Stimulated activated naive CD8-positive, alpha-beta T cell treated with anti-CD3 and anti-CD28 coated beads, Interleukin-15, Interleukin-2, amounts not matched to agents 100 ng/mL and 50 ng/mL, for 24 hours (primary cell): ENCODE measurements at regions not wholly inside any gene's neighbourhood (a gene's known extent, or its start where the extent isn't known, plus 50 kb on each side); places are given as distances from the start of the nearest gene placed in this dataset.

Source experiments
- H3K27ac Mint-ChIP-seq: one replicate; pipeline ENCODE4 v1.8.0; 2021; ENCODE audit warnings: mild to moderate bottlenecking, mixed read lengths
- H3K27me3 Mint-ChIP-seq: one replicate; pipeline ENCODE4 v1.8.0; 2021; ENCODE audit warnings: mixed read lengths
- H3K36me3 Mint-ChIP-seq: one replicate; pipeline ENCODE4 v1.8.0; 2021; ENCODE audit warnings: low read depth, mixed read lengths
- H3K4me1 Mint-ChIP-seq: one replicate; pipeline ENCODE4 v1.8.0; 2021; ENCODE audit warnings: low read depth, mixed read lengths
- H3K4me3 Mint-ChIP-seq: one replicate; pipeline ENCODE4 v1.8.0; 2021; ENCODE audit warnings: mild to moderate bottlenecking, mixed read lengths
- H3K9me3 Mint-ChIP-seq: one replicate; pipeline ENCODE4 v1.8.0; 2021; ENCODE audit warnings: mixed read lengths

DNA sequence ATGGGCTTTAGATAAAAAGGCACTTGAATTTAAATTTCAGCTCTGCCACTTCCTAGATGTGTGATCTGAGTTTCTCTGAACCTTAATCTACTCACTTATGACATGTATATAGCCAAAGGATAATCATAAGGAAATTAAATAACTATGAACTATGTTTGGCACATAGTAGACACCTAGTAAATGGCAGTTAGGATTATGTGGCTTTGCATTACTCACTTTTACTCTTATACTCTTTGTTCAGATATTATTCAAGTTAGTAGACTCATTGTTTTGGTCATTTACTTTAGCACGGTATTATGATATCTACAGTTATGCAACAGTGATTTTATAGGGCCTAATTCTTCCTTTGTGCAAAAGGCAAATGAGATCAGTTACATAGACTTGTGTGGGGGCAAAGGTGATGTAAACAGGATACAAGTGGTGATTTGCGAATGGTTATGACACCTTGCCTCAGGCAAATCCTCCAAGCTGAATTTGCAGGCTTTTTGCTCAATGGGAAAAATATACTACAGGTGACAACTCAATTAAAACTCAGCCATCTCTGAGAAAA lies 297.2 kb upstream of the PBX1 start:
- Mint-ChIP-seq H3K9me3 (peaks cover 3% of the 10 kb centered on the region), H3K27ac (no peak overlapping the region), H3K27me3 (no peaks in the 10 kb centered on the region), H3K4me3 (no peak overlapping the region), H3K4me1 (no peaks in the 10 kb centered on the region), H3K36me3 (no peaks in the 10 kb centered on the region)

DNA sequence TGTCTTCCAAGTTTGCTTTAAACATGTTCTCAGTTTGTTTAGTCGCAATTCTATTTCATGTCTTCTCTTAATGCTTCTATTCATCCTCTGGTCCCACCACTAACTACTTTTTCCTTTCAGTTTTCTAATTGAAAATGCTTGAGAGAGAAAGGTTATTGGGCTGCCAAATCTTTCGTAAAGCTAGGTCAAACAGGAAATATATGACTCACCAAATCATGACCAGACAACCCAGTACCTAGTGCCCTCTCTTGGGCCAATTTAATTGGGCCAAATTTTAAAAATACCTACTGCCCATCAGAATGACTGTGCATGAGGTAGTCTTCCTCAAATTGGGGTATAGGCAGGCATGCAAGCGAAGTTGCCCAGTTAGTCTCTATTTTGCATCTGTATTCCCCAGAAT lies 295.4 kb upstream of the PBX1 start:
- Mint-ChIP-seq H3K4me3 (no peak overlapping the region), H3K27me3 (no peaks in the 10 kb centered on the region), H3K36me3 (no peaks in the 10 kb centered on the region), H3K4me1 (no peaks in the 10 kb centered on the region), H3K9me3 (peaks cover 2% of the 10 kb centered on the region), H3K27ac (no peak overlapping the region)

DNA sequence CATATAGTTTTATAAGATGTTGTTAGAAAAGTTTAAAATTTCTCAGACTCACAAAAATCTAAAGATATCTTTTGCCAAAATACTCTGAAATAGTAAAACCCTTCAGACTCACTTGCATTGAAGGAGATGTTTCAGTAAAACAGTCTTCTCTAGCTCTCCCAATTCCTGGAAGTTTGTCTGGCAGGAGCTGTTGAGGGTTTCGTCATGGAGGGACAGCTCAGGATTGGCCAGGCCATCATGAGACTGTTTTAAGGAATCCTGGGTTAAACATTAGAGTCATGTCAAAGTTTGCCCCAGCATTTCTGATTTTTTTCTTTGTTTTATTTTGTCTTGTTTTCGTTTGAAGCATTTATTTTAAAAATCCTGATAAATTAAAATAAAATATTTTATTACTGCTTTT lies 293.8 kb upstream of the PBX1 start:
- no peaks in the 10 kb centered on the region for H3K36me3 Mint-ChIP-seq
- H3K27ac Mint-ChIP-seq = no peak overlapping the region
- no peaks in the 10 kb centered on the region for H3K27me3 Mint-ChIP-seq
- no peak overlapping the region for H3K4me3 Mint-ChIP-seq
- H3K4me1 Mint-ChIP-seq = no peaks in the 10 kb centered on the region
- no peaks in the 10 kb centered on the region for H3K9me3 Mint-ChIP-seq

DNA sequence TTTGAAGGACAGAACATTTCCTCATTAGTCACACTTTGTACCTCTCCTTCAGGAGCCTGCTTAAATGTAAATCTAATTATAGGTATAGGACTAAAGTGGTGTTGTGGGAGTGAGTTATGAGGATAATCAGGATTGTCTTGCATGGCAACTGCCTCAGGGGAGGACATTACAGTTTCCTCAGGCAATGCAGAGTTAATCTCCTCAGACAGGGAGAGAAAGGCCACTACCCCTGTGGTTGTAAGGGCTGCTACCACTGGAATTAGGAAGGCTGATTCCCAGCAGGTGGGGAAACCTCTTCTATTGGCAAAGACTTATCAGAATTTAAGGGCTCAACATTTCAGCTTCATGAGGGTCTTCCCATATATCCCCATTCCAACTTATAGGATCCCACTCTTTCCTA lies 286.8 kb upstream of the PBX1 start:
- Mint-ChIP-seq H3K27me3 (no peaks in the 10 kb centered on the region), H3K9me3 (peaks cover 4% of the 10 kb centered on the region), H3K4me3 (no peak overlapping the region), H3K27ac (no peak overlapping the region), H3K4me1 (no peaks in the 10 kb centered on the region), H3K36me3 (no peaks in the 10 kb centered on the region)

DNA sequence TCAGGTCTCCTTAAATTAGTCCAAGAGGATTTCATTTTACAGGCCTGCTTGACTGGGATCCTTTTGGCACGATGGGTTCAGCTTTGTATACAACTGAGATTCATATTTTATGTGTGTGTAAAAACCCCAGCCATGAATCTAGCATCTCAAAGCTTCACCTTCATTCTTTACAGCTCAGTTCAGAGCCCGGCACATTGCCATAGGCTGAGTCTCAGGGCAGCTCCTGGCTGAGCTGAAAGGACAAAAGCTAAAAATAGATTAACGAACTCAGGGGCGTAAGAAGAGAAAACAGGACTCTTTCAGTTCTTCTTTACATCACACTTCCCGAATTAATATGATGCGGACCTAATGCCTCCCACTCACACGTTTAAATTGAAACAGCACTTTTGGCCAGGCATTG lies 262.8 kb upstream of the PBX1 start:
- Mint-ChIP-seq H3K9me3 (peaks cover 8% of the 10 kb centered on the region), H3K36me3 (no peaks in the 10 kb centered on the region), H3K27ac (no peak overlapping the region), H3K4me3 (no peak overlapping the region), H3K27me3 (no peaks in the 10 kb centered on the region), H3K4me1 (no peaks in the 10 kb centered on the region)

DNA sequence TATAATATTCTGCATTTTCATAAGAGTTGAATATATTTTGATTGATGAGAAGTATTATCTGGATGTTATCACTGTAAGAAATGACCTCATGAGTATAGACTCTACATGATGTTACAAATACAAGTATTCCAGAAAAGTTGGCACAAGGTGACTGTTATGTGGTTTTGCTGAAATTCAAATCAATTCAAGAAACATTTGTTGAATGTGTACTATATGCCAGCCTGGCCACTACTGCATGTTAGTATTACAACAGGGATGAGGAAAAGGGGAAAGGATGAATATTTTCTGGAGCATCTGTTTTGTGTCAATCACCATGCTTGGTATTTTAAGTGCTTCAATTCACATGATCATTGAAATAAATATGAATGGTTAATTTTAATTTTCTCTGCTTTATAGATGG lies 250.9 kb upstream of the PBX1 start:
- H3K36me3 Mint-ChIP-seq = no peaks in the 10 kb centered on the region
- no peaks in the 10 kb centered on the region for H3K27me3 Mint-ChIP-seq
- H3K27ac Mint-ChIP-seq = no peak overlapping the region
- peaks cover 15% of the 10 kb centered on the region for H3K9me3 Mint-ChIP-seq
- no peak overlapping the region for H3K4me3 Mint-ChIP-seq
- H3K4me1 Mint-ChIP-seq = no peaks in the 10 kb centered on the region

DNA sequence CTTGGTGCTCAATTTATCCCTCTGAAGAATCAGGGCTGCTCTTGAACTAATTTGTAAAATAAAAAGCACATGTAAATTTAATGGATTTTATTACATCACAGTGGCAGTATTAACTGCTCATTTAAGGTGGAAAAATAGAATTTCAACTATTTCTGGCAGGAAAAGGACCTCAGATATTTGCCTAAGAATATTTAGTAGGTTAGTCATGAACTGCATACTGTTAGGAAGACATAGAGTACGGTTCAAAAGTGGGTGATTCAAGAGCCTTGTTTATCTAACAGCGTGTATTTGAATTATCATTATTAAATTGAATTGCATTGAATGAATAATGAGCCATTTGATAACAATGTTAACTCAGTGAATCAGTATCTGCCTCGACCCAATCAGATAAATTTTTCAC lies 248.8 kb upstream of the PBX1 start:
- Mint-ChIP-seq H3K4me3 (no peak overlapping the region), H3K9me3 (peaks cover 8% of the 10 kb centered on the region), H3K4me1 (no peaks in the 10 kb centered on the region), H3K36me3 (no peaks in the 10 kb centered on the region), H3K27ac (no peak overlapping the region), H3K27me3 (no peaks in the 10 kb centered on the region)

DNA sequence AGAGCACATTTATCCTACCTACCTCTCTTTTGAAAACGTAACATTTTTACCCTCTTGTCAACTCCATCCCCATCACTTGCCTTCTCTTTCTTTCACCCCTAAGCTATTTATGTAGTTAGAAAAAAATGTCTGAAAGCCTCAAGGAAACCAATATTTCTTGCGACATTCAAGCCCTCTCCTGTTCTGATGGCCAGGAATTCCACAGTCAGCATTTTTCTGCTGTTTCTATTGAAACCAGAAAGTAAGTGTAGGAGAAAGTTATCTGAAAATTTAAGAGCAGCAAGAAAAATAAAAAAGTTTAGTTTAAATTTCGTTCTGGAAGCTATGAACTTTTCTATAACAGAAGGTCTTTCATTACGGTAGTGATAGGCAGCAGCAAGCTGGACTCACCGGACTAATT lies 247.6 kb upstream of the PBX1 start:
- Mint-ChIP-seq H3K27ac (no peak overlapping the region), H3K4me1 (no peaks in the 10 kb centered on the region), H3K9me3 (peaks cover 8% of the 10 kb centered on the region), H3K36me3 (no peaks in the 10 kb centered on the region), H3K4me3 (no peak overlapping the region), H3K27me3 (no peaks in the 10 kb centered on the region)

DNA sequence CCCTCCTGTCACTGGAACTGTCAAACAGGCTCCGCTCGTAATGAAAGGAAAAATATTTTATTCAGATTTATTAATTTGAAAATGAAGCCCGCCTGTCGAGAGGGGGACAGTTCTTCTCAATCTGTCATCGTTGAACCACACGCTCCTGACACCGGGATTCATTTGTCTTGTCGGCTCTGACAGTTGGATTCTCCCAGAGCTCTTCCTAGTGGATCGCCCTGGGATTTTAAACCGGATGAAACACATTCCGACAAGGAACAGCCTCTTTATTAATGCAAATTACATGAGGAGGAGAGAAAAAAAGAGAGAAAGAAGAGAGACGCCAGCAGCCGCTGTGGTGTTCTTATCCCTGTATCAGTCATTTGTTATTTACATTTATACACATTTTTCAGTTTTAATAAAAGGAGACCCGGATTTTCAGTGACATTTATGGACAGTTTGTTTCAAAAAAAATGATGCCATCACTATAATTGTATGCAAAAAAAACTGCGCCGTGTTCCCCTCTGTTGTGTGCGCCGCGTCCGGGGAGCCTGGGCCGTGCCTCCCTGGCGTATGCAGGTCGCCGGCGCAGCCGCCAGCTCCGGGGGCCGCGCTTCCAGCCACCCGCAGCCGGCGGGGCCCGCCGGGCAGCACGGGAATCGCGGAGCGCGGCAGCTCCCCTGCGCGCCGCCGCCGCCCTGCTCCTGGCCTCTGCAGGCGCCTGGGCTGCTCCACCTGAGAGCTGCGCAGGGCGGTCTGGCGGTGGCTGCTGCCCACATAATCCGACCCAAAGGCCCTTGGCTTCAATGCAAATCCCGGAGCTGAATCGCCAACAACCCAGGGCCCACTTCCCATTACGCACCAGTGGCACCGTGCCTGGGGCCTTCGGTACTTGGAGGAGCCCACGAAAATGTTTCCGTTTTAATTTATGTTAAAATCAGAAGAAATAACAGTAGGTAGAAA lies 237.9 kb upstream of the PBX1 start:
- H3K4me3 Mint-ChIP-seq = no peak overlapping the region
- H3K4me1 Mint-ChIP-seq = no peaks in the 10 kb centered on the region
- H3K9me3 Mint-ChIP-seq = peaks cover 12% of the 10 kb centered on the region
- H3K36me3 Mint-ChIP-seq = no peaks in the 10 kb centered on the region
- no peak overlapping the region for H3K27ac Mint-ChIP-seq
- H3K27me3 Mint-ChIP-seq = peaks cover 13% of the 10 kb centered on the region

DNA sequence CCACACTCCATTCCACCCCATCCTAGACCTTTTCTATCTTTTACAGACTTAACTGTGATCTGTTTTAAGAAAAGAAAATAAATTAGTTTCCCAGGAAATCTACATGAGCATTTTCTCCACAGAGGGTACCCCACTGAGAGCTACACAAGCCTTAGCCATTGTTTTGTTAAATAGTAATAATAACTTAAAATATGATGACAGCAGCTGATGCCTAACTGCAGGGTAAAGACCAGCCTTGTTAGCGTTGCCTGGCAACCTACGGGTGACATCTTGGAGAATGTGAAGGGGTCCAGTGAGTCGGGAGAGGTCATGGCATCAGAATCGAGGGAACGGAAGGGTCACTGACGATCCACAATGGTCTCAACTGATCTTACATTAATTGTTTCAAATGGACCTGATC lies 233.2 kb upstream of the PBX1 start:
- peaks cover 20% of the 10 kb centered on the region for H3K9me3 Mint-ChIP-seq
- no peaks in the 10 kb centered on the region for H3K4me1 Mint-ChIP-seq
- no peaks in the 10 kb centered on the region for H3K36me3 Mint-ChIP-seq
- peaks cover 3% of the 10 kb centered on the region for H3K27me3 Mint-ChIP-seq
- no peak overlapping the region for H3K4me3 Mint-ChIP-seq
- no peak overlapping the region for H3K27ac Mint-ChIP-seq

DNA sequence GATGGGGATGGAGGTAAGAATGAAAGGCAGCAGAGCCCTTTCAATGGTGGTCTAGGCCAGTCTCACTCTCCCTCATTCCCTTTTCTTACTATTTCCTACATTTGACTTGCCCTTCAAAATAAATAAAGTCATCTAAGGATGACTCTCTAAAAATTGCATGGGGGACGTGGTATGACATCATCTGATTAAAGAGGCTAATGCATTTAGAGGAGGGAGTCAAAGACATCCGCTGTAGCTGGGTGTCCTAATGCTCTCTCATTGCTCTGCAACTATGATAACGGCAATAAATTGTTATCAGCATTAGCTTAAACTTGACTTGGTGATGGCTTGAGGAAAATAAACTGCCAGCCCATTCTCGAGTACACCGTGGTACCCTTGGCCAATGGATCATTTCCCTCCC lies 225.6 kb upstream of the PBX1 start:
- H3K4me1 Mint-ChIP-seq = no peaks in the 10 kb centered on the region
- no peaks in the 10 kb centered on the region for H3K27me3 Mint-ChIP-seq
- no peaks in the 10 kb centered on the region for H3K36me3 Mint-ChIP-seq
- no peak overlapping the region for H3K4me3 Mint-ChIP-seq
- H3K9me3 Mint-ChIP-seq = peaks cover 12% of the 10 kb centered on the region
- no peak overlapping the region for H3K27ac Mint-ChIP-seq

DNA sequence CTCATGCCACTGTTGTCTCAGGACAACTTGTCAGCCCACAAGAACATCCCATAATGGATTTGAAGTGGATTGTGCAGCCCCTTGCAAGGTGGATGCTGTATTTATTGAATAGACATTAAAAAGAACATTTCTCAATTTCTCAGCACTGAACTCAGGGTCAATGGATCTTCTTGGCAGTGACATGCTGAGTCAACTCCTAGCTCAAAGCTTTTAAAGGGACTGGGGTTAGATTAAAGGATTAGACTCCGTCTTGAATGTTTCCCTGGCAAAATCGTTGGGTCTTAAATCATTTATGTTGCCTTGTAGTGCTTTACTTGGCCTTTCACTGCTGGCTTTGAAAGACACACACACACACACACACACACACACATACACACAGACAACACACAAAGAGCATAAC lies 221.6 kb upstream of the PBX1 start:
- Mint-ChIP-seq H3K36me3 (no peaks in the 10 kb centered on the region), H3K27me3 (no peaks in the 10 kb centered on the region), H3K9me3 (peaks cover 23% of the 10 kb centered on the region), H3K4me1 (no peaks in the 10 kb centered on the region), H3K4me3 (no peak overlapping the region), H3K27ac (no peak overlapping the region)

DNA sequence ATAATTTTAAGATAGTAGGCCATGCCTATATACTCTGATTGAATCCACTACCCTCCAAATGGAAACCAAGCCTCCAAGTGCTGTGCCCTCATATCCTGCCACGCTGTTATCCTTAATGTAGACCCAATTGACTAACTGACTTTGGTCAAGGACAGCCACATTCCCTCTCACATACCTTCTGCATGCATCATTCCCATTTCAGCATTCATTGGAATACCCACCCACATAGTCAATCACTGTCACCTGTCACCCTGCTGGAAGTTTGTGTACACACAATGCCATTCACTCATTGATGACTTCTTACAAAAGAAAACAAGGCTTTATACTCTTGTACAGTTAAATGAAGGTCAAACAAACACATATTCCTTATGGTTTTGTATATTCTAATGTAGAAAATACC lies 221.1 kb upstream of the PBX1 start:
- Mint-ChIP-seq H3K36me3 (no peaks in the 10 kb centered on the region), H3K27me3 (no peaks in the 10 kb centered on the region), H3K9me3 (peaks cover 24% of the 10 kb centered on the region), H3K4me1 (no peaks in the 10 kb centered on the region), H3K27ac (no peak overlapping the region), H3K4me3 (no peak overlapping the region)

DNA sequence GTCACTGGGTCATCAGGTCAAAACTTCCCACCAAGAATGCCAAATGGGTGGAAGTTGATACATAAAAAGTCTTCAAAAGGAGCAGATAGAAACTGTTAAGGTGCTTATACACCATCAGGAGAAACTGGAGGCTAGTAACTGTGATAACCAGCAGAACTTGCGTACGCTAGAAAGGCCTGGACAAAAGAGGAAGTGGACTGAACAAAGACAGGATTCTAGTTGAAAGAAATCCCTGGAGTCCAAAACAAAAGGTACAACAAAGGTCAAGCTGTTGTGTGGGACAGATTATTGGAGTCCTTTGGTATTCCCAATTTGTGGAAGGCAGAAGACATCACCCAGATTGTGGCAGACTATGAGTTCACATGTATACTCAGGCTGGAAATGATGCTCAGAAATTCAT lies 215.8 kb upstream of the PBX1 start:
- no peaks in the 10 kb centered on the region for H3K36me3 Mint-ChIP-seq
- H3K27ac Mint-ChIP-seq = no peak overlapping the region
- no peak overlapping the region for H3K4me3 Mint-ChIP-seq
- H3K9me3 Mint-ChIP-seq = peaks cover 46% of the 10 kb centered on the region
- no peaks in the 10 kb centered on the region for H3K27me3 Mint-ChIP-seq
- H3K4me1 Mint-ChIP-seq = no peaks in the 10 kb centered on the region

DNA sequence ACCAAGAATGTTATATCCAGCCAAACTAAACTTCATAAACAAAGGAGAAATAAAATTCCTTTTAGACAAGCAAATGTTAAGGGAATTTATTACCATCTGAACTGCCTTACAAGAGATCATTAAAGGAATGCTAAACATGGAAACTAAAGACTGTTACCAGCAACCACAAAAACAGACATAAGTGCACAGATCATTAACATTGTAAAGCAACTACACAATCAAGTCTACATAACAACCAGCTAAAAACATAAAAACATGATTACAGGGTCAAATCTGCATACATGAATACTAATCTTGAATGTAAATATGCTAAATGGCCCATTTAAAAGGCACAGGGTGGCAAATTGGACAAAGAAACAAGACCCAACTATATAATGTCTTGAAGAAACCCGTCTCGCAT lies 211.0 kb upstream of the PBX1 start:
- H3K36me3 Mint-ChIP-seq = no peaks in the 10 kb centered on the region
- peaks cover 47% of the 10 kb centered on the region for H3K9me3 Mint-ChIP-seq
- H3K27ac Mint-ChIP-seq = no peak overlapping the region
- H3K4me3 Mint-ChIP-seq = no peak overlapping the region
- no peaks in the 10 kb centered on the region for H3K4me1 Mint-ChIP-seq
- no peaks in the 10 kb centered on the region for H3K27me3 Mint-ChIP-seq

DNA sequence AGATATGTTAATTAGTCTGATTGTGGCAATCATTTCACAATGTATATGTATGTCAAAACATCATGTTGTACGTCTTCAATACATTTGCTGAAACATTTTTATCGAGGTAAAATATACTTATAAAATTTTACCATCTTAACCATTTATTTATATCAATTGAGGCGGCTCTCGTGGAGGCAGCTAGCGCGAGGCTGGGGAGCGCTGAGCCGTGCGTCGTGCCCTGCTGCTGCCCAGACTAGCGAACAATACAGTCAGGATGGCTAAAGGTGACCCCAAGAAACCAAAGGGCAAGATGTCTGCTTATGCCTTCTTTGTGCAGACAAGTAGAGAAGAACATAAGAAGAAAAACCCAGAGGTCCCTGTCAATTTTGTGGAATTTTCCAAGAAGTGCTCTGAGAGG lies 202.5 kb upstream of the PBX1 start:
- Mint-ChIP-seq H3K4me1 (no peaks in the 10 kb centered on the region), H3K27ac (no peak overlapping the region), H3K9me3 (peaks cover 15% of the 10 kb centered on the region), H3K4me3 (no peak overlapping the region), H3K36me3 (no peaks in the 10 kb centered on the region), H3K27me3 (no peaks in the 10 kb centered on the region)
